Neuron (in vitro differentiated cells): ENCODE measurements at regions not wholly inside any gene's neighbourhood (a gene's known extent, or its start where the extent isn't known, plus 50 kb on each side); places are given as distances from the start of the nearest gene placed in this dataset.

ENCODE experiments used
- H2AFZ ChIP-seq: one replicate; pipeline ENCODE4 v1.6.1; 2013; ENCODE audit warnings: low read depth, mild to moderate bottlenecking, inconsistent platforms, low read length, moderate library complexity
- H3K27me3 ChIP-seq: one replicate; pipeline ENCODE4 v1.6.1; 2013; ENCODE audit warnings: low read length; ENCODE audit not compliant: insufficient read depth
- H3K36me3 ChIP-seq: one replicate; pipeline ENCODE4 v1.6.1; 2013; ENCODE audit warnings: low read length; ENCODE audit not compliant: insufficient read depth
- H3K4me1 ChIP-seq: one replicate; pipeline ENCODE4 v1.6.1; 2013; ENCODE audit warnings: low read length; ENCODE audit not compliant: insufficient read depth
- H3K4me3 ChIP-seq: 2 replicates; pipeline ENCODE4 v1.5.1; 2013; ENCODE audit warnings: mild to moderate bottlenecking, low read length, moderate library complexity
- H3K9me3 ChIP-seq: one replicate; pipeline ENCODE4 v1.6.1; 2013; ENCODE audit warnings: low read length

DNA sequence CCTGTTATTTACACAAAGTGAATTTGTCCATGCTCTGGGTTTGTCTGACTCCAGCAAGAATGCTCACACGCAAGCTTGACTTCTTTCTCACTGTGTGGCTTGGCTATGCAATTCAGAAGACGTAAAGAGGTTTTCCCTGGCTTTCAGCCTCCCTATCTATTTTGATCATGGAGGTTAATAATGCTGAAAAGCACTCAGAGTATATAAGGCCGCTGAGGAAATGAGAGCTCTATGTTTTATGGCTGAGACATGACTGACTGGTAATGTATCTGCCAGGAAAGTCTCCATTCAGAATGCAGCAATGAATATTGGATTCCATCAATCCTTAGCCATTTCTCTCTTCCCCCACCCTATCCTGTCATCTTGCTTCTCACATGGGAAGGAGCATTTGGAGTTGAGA lies 417.3 kb downstream of the DMAC1 start:
- no peaks in the 10 kb centered on the region for H3K36me3 ChIP-seq

DNA sequence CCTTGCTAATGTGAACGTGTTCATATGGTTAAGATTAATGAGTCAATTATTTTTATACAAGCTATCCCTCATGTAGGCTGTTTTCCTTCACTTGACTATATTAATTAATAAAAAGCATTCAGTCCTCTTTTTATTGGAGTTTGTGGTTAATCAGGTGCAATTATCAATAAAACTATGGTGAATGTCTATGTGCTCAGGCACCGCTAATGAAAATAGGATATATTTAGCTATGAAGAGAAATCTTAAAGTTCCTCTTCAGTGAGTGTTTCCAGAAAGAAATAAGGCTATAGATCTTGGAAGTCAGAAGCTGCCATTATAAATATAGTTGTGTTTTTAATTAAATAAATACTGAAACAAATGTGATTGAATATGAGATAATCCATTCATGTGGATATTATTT lies 422.1 kb downstream of the DMAC1 start:
- Histone ChIP-seq H3K4me1 (no peaks in the 10 kb centered on the region), H3K27me3 (no peaks in the 10 kb centered on the region), H3K4me3 (no peak overlapping the region), H2AFZ (no peak overlapping the region), H3K36me3 (no peaks in the 10 kb centered on the region), H3K9me3 (no peaks in the 10 kb centered on the region)

More for the DNA sequence above, 417.3 kb downstream of the DMAC1 start:
- no peaks in the 10 kb centered on the region for H3K9me3 ChIP-seq
- no peaks in the 10 kb centered on the region for H3K4me1 ChIP-seq
- H3K4me3 ChIP-seq = no peak overlapping the region
- no peak overlapping the region for H2AFZ ChIP-seq
- H3K27me3 ChIP-seq = no peaks in the 10 kb centered on the region

DNA sequence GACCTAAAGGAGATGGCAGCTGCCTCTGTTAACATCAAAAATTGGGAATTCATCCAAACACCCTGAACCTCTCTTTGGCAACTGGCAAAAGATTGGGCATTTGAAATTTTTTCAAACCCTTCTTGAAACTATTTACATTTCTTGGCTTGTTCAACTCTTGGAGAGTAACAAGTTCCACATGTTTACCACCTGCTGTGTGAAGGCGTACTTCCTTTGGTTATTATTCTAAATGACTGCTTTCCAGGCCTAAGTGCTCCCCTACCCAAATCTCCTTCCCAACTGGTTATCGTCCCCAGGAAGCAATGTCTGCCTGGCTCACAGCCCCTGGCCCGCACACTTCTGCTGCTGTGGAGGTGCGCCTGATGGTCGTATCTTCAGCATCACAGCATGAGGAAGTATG lies 422.7 kb downstream of the DMAC1 start:
- Histone ChIP-seq H3K36me3 (no peaks in the 10 kb centered on the region), H3K9me3 (no peaks in the 10 kb centered on the region), H2AFZ (no peak overlapping the region), H3K27me3 (no peaks in the 10 kb centered on the region), H3K4me1 (no peaks in the 10 kb centered on the region), H3K4me3 (no peak overlapping the region)

DNA sequence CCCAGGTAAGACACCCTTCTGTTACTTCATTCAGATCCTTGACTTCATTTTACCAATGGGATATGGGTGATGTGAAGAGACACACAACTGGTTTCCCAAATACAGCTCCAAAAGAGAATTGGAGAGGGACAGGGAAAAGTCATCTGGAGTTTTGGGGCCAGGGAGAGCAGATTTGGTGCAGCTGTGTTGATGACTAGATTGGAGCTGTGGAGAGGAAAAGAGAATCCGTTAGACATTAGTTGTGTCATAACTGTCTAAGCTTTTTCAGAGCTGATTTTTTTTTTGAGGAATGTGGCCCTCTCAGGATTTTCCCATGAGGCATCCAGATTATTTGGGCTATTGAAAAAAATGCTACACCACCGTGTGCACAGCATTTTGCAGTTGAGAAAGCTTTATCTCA lies 423.4 kb downstream of the DMAC1 start:
- Histone ChIP-seq H3K4me1 (no peaks in the 10 kb centered on the region), H3K27me3 (no peaks in the 10 kb centered on the region), H3K36me3 (no peaks in the 10 kb centered on the region), H3K9me3 (no peaks in the 10 kb centered on the region), H3K4me3 (no peak overlapping the region), H2AFZ (no peak overlapping the region)

DNA sequence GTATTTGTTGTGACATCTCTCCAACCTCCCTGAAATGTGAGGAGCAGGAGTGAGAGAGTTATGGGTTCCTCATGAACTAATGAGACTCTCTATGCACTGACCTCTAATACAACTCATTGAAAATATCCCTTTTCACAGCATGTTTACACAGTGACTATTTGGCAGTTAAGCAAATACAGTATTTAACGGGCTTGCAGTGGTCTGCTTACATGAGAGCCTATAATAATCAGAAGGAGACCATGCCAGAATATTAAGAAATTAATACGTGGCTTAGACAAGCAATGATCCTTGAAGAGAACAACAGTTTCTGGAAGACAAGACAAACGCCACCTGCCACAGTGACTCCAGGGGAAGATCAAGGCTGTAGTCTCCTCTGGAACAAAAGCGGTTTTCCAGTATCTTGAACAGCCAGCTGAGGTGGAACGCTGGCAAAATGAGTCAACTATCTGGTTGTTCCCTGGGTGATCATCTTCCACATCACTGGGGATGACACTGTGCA lies 424.5 kb downstream of the DMAC1 start:
- Histone ChIP-seq H3K4me1 (peaks cover 4% of the 10 kb centered on the region), H3K4me3 (no peak overlapping the region), H3K27me3 (no peaks in the 10 kb centered on the region), H3K36me3 (no peaks in the 10 kb centered on the region), H2AFZ (no peak overlapping the region), H3K9me3 (no peaks in the 10 kb centered on the region)

DNA sequence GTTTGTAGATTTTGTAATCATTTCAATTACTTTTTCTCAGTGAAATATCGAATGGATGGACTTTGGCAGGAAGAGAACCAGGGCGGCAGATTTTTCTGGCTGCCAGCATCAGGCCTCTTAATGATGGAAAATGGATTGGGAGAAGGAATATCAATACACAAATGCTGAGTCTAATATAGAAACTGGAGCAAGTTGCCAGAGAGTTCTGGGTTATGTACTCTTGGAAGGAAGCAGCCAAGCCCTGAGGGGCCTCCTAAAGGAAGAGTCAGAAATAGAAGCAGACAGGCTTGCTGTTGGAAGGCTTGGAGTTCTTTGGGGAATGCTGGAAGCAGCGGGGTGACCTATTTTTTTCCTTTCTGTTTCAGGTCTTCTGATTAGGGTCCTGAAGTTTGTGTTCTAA lies 428.6 kb downstream of the DMAC1 start:
- Histone ChIP-seq H3K4me3 (no peak overlapping the region), H3K9me3 (no peaks in the 10 kb centered on the region), H3K36me3 (no peaks in the 10 kb centered on the region), H3K27me3 (no peaks in the 10 kb centered on the region), H3K4me1 (peaks cover 4% of the 10 kb centered on the region), H2AFZ (no peak overlapping the region)

DNA sequence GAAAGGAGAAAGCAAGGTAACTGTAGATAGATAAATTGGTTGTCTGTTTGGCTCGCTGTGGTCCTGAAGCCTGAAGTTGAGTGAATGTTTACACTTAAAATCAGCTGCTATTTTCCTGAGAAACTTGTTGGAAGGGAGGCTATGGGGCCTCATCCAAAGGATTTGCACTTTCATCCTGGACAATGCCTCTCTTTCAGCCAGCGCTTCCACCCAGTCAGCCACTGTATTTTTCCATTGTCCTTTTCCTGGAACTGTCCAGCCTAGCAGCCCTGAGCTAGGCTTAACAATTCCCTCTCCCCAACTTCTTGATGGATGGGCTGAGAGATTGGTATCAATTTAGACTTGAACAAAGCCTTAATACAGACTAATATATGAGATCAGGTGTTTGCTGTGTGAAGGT lies 429.2 kb downstream of the DMAC1 start:
- Histone ChIP-seq H3K27me3 (no peaks in the 10 kb centered on the region), H3K36me3 (no peaks in the 10 kb centered on the region), H3K4me3 (no peak overlapping the region), H2AFZ (no peak overlapping the region), H3K4me1 (peaks cover 4% of the 10 kb centered on the region), H3K9me3 (no peaks in the 10 kb centered on the region)

DNA sequence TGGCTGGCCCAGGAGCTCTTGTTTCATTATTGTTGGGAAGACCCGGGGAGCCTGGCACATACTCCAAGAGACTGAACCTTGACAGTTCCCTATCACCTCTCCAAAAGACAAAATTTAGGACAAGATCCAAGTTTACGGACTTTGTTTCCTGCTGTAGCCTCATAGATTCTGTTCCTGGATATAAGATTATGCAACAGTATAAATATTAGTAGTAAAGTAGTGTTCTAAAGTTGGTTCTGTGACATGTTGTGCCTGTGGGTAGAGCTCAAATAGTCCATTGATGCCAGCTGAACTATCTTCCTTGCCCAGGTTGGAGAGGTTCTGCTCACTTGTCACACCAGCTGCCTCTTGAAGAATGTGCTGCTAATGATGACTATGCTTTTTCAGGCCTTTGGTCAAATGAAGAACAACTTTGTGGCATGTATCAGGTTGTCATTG lies 430.2 kb downstream of the DMAC1 start:
- Histone ChIP-seq H3K27me3 (no peaks in the 10 kb centered on the region), H3K9me3 (no peaks in the 10 kb centered on the region), H3K36me3 (no peaks in the 10 kb centered on the region), H3K4me3 (no peak overlapping the region), H2AFZ (no peak overlapping the region), H3K4me1 (peaks cover 4% of the 10 kb centered on the region)

DNA sequence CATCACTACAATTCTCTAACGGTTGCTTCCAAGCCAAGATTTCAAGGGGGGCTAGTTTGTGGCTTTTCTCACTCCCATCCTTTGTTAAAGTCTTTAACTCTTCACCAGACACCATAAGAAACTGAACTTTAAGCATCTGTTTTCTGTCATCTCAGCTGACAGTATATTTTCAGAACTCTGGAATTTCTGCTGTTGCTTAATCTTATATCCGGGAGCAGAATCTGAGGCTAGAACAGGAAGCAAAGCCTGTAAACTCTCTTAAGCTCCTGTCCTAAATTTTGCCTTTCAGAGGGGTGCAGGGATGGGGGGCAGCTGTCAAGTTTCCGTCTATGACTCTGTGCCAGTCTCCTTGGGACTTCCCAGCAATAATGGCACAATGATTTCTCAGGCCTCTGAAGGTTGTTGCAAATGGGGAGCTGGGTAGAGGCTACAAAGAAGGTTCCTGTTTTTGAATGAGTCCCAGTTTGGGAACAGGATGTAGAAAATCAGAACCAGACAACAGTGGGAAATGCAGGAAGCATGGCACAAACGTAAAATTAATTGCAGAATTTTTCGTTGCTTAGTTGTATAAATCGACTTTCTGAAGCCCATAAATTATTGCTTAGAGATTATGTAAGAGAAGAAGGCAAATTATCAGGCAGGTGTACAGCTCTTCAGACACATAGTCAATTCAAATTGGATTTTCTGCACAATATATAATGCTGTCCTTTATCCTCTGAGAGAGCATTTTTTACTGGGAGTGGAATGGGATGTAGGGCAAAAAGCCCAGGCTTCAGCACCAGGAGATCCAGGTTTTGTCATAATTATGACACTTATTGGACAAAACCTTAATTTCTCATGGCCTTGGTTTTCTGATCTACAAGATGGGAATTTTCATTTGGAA lies 430.9 kb downstream of the DMAC1 start:
- Histone ChIP-seq H3K27me3 (no peaks in the 10 kb centered on the region), H3K9me3 (no peaks in the 10 kb centered on the region), H3K4me3 (no peak overlapping the region), H3K4me1 (peaks cover 4% of the 10 kb centered on the region), H2AFZ (no peak overlapping the region), H3K36me3 (no peaks in the 10 kb centered on the region)

DNA sequence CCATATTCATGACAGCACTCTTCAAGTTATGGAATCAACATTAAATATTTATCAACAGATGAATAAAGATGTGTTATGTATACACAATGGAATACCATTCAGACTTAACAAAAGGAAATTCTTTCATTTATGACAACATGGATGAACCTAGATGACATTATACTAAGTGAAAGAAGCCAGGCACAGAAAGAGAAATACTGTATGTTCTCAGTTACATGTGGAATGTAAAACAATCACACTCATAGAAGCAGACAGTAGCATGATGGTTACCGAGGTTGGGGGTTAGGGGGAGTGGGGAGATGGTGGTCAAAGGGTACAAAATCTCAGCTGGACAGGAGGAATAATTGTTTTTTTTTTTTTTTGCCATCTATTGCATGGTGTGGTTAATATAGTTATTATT lies 431.9 kb downstream of the DMAC1 start:
- H2AFZ ChIP-seq = no peak overlapping the region
- H3K4me3 ChIP-seq = no peak overlapping the region
- no peaks in the 10 kb centered on the region for H3K9me3 ChIP-seq
- H3K4me1 ChIP-seq = peaks cover 4% of the 10 kb centered on the region
- no peaks in the 10 kb centered on the region for H3K27me3 ChIP-seq
- no peaks in the 10 kb centered on the region for H3K36me3 ChIP-seq

DNA sequence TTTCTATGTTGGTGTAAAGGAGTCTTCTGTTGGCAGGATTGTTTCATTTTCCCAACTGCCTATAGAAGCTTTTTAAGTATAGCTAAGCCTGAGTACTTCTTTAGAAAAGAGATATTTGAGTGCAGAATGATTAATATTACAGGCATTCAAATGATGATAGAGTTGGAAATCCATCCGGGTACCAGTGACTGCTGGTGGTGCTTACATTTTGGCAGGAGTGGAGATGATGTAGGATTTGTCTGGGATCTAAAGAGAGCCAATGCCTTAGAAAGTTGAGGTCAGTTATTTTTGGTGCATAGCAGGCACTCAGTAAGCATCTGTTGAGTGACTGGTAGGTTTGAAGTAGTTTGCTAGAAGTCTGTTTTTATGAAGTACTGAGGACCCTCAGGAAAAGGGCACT lies 433.5 kb downstream of the DMAC1 start:
- Histone ChIP-seq H3K4me1 (peaks cover 4% of the 10 kb centered on the region), H3K27me3 (no peaks in the 10 kb centered on the region)

DNA sequence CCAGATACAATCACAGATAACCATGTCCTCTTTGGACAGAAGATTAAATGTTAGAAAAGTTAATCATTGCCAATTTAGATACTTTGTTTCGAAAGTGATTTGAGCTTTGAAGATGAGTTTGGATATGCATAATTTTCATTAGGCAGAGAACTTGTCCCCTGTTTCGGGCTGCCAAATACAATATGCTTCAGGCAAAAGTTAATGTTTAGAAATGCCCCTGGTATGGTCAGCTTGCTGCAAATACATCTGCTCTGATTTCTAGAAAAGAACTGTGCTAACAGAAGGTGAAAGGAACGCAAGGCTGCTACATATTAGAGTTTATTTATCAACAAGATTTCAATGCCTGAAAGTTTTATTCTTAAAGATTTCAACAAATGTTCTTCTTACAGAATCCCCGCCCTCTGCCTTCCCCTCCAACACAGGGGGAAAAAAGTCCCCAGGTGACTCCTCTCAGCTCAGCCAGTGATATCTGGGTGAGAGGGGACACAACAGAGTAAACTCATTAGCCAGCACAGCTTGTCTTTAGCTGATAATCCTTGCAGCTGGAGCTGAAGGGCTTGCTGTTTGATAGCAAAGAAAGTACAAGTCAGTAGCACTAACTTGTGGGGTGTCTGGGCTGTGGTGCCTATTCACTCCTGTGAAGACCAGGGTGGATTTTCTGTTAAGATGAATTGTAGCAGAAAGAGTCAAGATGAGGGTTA lies 435.7 kb downstream of the DMAC1 start:
- Histone ChIP-seq H3K4me3 (no peak overlapping the region), H3K27me3 (no peaks in the 10 kb centered on the region), H3K4me1 (no peaks in the 10 kb centered on the region), H2AFZ (no peak overlapping the region), H3K9me3 (no peaks in the 10 kb centered on the region), H3K36me3 (no peaks in the 10 kb centered on the region)

More for the DNA sequence above, 433.5 kb downstream of the DMAC1 start:
- H3K36me3 ChIP-seq = no peaks in the 10 kb centered on the region
- no peaks in the 10 kb centered on the region for H3K9me3 ChIP-seq
- no peak overlapping the region for H2AFZ ChIP-seq
- H3K4me3 ChIP-seq = no peak overlapping the region

DNA sequence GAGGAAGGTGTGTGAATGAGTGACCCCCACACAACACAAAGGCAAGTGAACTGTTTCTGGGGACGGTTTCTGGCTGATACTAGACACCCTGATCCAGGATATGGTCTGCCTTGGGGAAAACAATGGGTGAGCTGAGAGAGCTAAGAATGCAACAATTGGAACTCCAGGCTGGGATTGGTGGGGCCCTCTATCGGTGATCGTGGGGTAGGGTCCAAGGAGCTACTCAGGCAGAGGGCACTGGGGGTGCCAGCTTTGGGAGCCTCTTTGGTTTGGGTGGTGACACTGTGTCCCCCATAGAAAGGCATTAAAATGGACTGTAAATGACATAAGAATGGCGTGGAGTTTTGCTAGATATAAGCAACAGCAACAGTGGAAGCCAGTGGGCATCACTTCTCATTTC lies 439.1 kb downstream of the DMAC1 start:
- H3K36me3 ChIP-seq = no peaks in the 10 kb centered on the region
- H3K4me3 ChIP-seq = no peak overlapping the region
- H3K27me3 ChIP-seq = no peaks in the 10 kb centered on the region
- no peaks in the 10 kb centered on the region for H3K9me3 ChIP-seq
- H2AFZ ChIP-seq = no peak overlapping the region
- no peaks in the 10 kb centered on the region for H3K4me1 ChIP-seq
